Fibroblast of peridontal ligament (primary cell): ENCODE measurements at regions not wholly inside any gene's neighbourhood (a gene's known extent, or its start where the extent isn't known, plus 50 kb on each side); places are given as distances from the start of the nearest gene placed in this dataset.

Source experiments
- DNase-seq: peaks from one replicate; pipeline ENCODE4 v3.0.0-alpha.2; 2010; ENCODE audit errors: extremely low read depth

- DNase-seq: no peak
Measured at GRCh38 chr6:79864421-79864820, 82.9 kb downstream of the ELOVL4 start.

- no peak for DNase-seq
Measured at GRCh38 chr6:79864001-79864400, 83.4 kb downstream of the ELOVL4 start.

- no peak for DNase-seq
Measured at GRCh38 chr6:79863566-79863965, 83.8 kb downstream of the ELOVL4 start.

GRCh38 chr6:79862711-79863110 is 84.6 kb downstream of the ELOVL4 start:
- DNase-seq: no peak

- no peak for DNase-seq
Measured at GRCh38 chr6:79862126-79862525, 85.2 kb downstream of the ELOVL4 start.

GRCh38 chr6:79861023-79861422 is 86.3 kb downstream of the ELOVL4 start:
- DNase-seq: no peak

GRCh38 chr6:79847426-79847825 is 99.9 kb downstream of the ELOVL4 start:
- no peak for DNase-seq

- DNase-seq: no peak
Measured at GRCh38 chr6:79842376-79843040, 104.8 kb downstream of the ELOVL4 start.

- no peak for DNase-seq
Measured at GRCh38 chr6:79841577-79842375, 105.6 kb downstream of the ELOVL4 start.

- DNase-seq: no peak
Measured at GRCh38 chr6:79838851-79839250, 108.5 kb downstream of the ELOVL4 start.

- no peak for DNase-seq
Measured at GRCh38 chr6:79833964-79834284, 113.4 kb downstream of the ELOVL4 start.

- DNase-seq: no peak
Measured at GRCh38 chr6:79833264-79833963, 113.9 kb downstream of the ELOVL4 start.

- no peak for DNase-seq
Measured at GRCh38 chr6:79832723-79833122, 114.6 kb downstream of the ELOVL4 start.

GRCh38 chr6:79824202-79824601 is 123.2 kb downstream of the ELOVL4 start:
- no peak for DNase-seq

- no peak for DNase-seq
Measured at GRCh38 chr6:79821859-79822258, 125.5 kb downstream of the ELOVL4 start.

- no peak for DNase-seq
Measured at GRCh38 chr6:79818471-79818870, 128.9 kb downstream of the ELOVL4 start.

GRCh38 chr6:79814940-79815339 is 132.4 kb downstream of the ELOVL4 start:
- no peak for DNase-seq

- peak; percentile 73 for DNase-seq
Measured at GRCh38 chr6:79813854-79814709, 133.3 kb downstream of the ELOVL4 start.

- no peak for DNase-seq
Measured at GRCh38 chr6:79813143-79813850, 134.1 kb downstream of the ELOVL4 start.

GRCh38 chr6:79812195-79812594 is 135.2 kb downstream of the ELOVL4 start:
- DNase-seq: no peak

GRCh38 chr6:79810871-79811270 is 136.5 kb downstream of the ELOVL4 start:
- no peak for DNase-seq
